Right ventricle myocardium superior (tissue), 1 donor: ENCODE measurements at regions not wholly inside any gene's neighbourhood (a gene's known extent, or its start where the extent isn't known, plus 50 kb on each side); places are given as distances from the start of the nearest gene placed in this dataset.

Experiments
- ATAC-seq: fragments of 200-7000 bp; cut with Tn5 transposase; one replicate; pipeline ENCODE4 v1.9.1; 2020; ENCODE audit warnings: mild to moderate bottlenecking; ENCODE audit not compliant: poor library complexity
- DNase-seq: peaks from one replicate; pipeline ENCODE4 v3.0.0-alpha.2; 2020
- intact Hi-C: fragments of 100-400 bp; cut with DNase I; formaldehyde crosslinking; loops from one replicate; pipeline ENCODE4 v1.11.2; 2022
- donor health status: DM: no; HTN: yes; CAD: no; lungs with severe emphysema.

DNA sequence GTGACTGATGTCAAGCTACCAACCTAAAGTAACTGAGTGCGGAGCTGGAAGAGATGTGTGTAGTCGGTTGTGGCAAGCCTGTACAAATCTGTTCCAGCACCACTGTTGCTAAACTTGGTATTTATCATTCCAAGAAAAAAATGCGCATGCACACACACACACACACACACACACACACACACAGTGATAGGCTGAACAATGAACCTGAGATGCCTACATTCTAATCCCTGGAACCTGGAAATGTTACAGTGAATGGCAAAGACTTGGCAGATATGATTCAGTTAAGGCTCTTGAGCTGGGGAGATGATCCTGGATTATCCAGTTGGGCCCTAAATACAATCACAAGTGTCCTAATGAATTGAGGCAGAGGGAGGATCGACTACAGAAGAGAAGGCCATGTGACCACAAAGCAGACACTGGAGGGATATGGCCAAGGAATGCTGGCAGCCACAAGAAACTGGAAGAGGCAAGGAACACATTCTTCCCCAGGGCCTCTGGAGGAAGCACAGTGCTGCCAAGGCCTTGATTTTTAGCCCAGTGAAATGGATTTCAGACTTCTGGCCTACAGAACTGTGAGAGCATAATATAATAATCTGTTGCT is 49.7 kb upstream of the LHFPL2 start:
- intact Hi-C loops: no loop called here
- DNase-seq (peak; percentile 57), ATAC-seq (peak; percentile 97)
